ENCODE measurements at regions not wholly inside any gene's neighbourhood (a gene's known extent, or its start where the extent isn't known, plus 50 kb on each side); places are given as distances from the start of the nearest gene placed in this dataset.
"Not testable (repeated sequence)": the region's sequence is repeated elsewhere in the genome, so short reads cannot be mapped to it uniquely, and the experiment has no call there.

- DNase-seq, result peak; percentile 52
Observed at GRCh38 chr18:1585881-1586488, 681.3 kb downstream of the ADCYAP1 start.

- no peak for DNase-seq
Observed at GRCh38 chr18:1593091-1593490, 688.4 kb downstream of the ADCYAP1 start.

GRCh38 chr18:1595195-1595594, 690.5 kb downstream of the ADCYAP1 start:
- no peak for DNase-seq

- no peak for DNase-seq
Observed at GRCh38 chr18:1599196-1599595, 694.5 kb downstream of the ADCYAP1 start.

GRCh38 chr18:1604751-1605150, 700.1 kb downstream of the ADCYAP1 start:
- no peak for DNase-seq

GRCh38 chr18:1618364-1618763, 713.7 kb downstream of the ADCYAP1 start:
- DNase-seq, result no peak

GRCh38 chr18:1619507-1619906, 714.8 kb downstream of the ADCYAP1 start:
- no peak for DNase-seq

- no peak for DNase-seq
Observed at GRCh38 chr18:1624612-1625011, 719.9 kb downstream of the ADCYAP1 start.

GRCh38 chr18:1627494-1627893, 722.8 kb downstream of the ADCYAP1 start:
- DNase-seq, result no peak

GRCh38 chr18:1648712-1649111, 744.0 kb downstream of the ADCYAP1 start:
- DNase-seq, result no peak

GRCh38 chr18:1652018-1652417, 747.3 kb downstream of the ADCYAP1 start:
- DNase-seq, result no peak

GRCh38 chr18:1653873-1654272, 749.2 kb downstream of the ADCYAP1 start:
- no peak for DNase-seq

GRCh38 chr18:1657876-1658275, 753.2 kb downstream of the ADCYAP1 start:
- no peak for DNase-seq

GRCh38 chr18:1658908-1659566, 754.4 kb downstream of the ADCYAP1 start:
- no peak for DNase-seq

- peak; percentile 12 for DNase-seq
Observed at GRCh38 chr18:1663879-1664705, 759.4 kb downstream of the ADCYAP1 start.

- no peak for DNase-seq
Observed at GRCh38 chr18:1665079-1665478, 760.4 kb downstream of the ADCYAP1 start.

GRCh38 chr18:1668279-1668678, 763.6 kb downstream of the ADCYAP1 start:
- no peak for DNase-seq

GRCh38 chr18:1671710-1672109, 767.0 kb downstream of the ADCYAP1 start:
- not testable (repeated sequence) for DNase-seq

- no peak for DNase-seq
Observed at GRCh38 chr18:1676387-1676786, 771.7 kb downstream of the ADCYAP1 start.

GRCh38 chr18:1680108-1680507, 775.4 kb downstream of the ADCYAP1 start:
- DNase-seq, result no peak

- DNase-seq, result no peak
Observed at GRCh38 chr18:1691863-1692262, 787.2 kb downstream of the ADCYAP1 start.

- no peak for DNase-seq
Observed at GRCh38 chr18:1708006-1708405, 803.3 kb downstream of the ADCYAP1 start.

GRCh38 chr18:1710114-1710513, 805.4 kb downstream of the ADCYAP1 start:
- no peak for DNase-seq

GRCh38 chr18:1732143-1732542, 827.5 kb downstream of the ADCYAP1 start:
- DNase-seq, result no peak

All from dermis blood vessel endothelial cell (primary cell).